Activated CD4-positive, alpha-beta T cell treated with anti-CD3 and anti-CD28 coated beads for 36 hours (primary cell): ENCODE measurements at regions not wholly inside any gene's neighbourhood (a gene's known extent, or its start where the extent isn't known, plus 50 kb on each side); places are given as distances from the start of the nearest gene placed in this dataset.
"Not testable (repeated sequence)": the region's sequence is repeated elsewhere in the genome, so short reads cannot be mapped to it uniquely, and the experiment has no call there.

Experiments used
- ATAC-seq: fragments of 200-7000 bp; cut with Tn5 transposase; one replicate; pipeline ENCODE4 v1.10.0; 2021; ENCODE audit warnings: mild to moderate bottlenecking, moderate library complexity
- CTCF ChIA-PET: fragments of 350-600 bp; sonication (Branson Sonifier 250); formaldehyde crosslinking; loops from one replicate; lab custom pipeline; 2021; ENCODE audit warnings: antibody characterized with exemption; lab: Charles Lee
- POLR2A ChIA-PET: fragments of 350-600 bp; sonication (Branson Sonifier 250); formaldehyde crosslinking; loops from one replicate; lab custom pipeline; 2021; ENCODE audit warnings: antibody characterized with exemption, inconsistent platforms; lab: Charles Lee
- DNase-seq: peaks from one replicate; pipeline ENCODE4 v3.0.0-alpha.2; 2020
- H3K27ac Mint-ChIP-seq: one replicate; pipeline ENCODE4 v1.8.0; 2021; ENCODE audit warnings: mixed read lengths
- H3K27me3 Mint-ChIP-seq: one replicate; pipeline ENCODE4 v1.8.0; 2021; ENCODE audit warnings: mixed read lengths
- H3K36me3 Mint-ChIP-seq: one replicate; pipeline ENCODE4 v1.8.0; 2021; ENCODE audit warnings: low read depth, mixed read lengths
- H3K4me1 Mint-ChIP-seq: one replicate; pipeline ENCODE4 v1.8.0; 2021; ENCODE audit warnings: mixed read lengths
- H3K4me3 Mint-ChIP-seq: one replicate; pipeline ENCODE4 v1.8.0; 2021; ENCODE audit warnings: mild to moderate bottlenecking, moderate library complexity, mixed read lengths
- H3K9me3 Mint-ChIP-seq: one replicate; pipeline ENCODE4 v1.8.0; 2021; ENCODE audit warnings: low read depth, mixed read lengths
- intact Hi-C, 2 experiments: fragments of 100-400 bp; cut with DNase I in 1 of 2; cut with micrococcal nuclease in 1 of 2; formaldehyde crosslinking; loops; one replicate each; pipeline versions ENCODE4 v1.14.2 to v1.15.1; 2022 to 2024; cut with DNase I, micrococcal nuclease

GRCh38 chr10:32189400-32190084 lies 133.3 kb upstream of the KIF5B start:
- H3K27me3 Mint-ChIP-seq: no peaks in the 10 kb centered on the region
- H3K4me3 Mint-ChIP-seq: no peak overlapping the region
- ATAC-seq: no peak
- no peaks in the 10 kb centered on the region for H3K9me3 Mint-ChIP-seq
- ChIA-PET POLR2A (no interaction called here), CTCF (interaction anchor here (1.0 to 2.1 kb wide), 6 partner anchors 9 to 181 kb away, joined by 3 to 9 read pairs (median 4); no protein-coding TSS in a partner anchor)
- DNase-seq: no peak
- intact Hi-C loops: loop anchor here in 1 of 2 experiments (2.0 kb wide), 2 partner anchors 17 to 157 kb away; partner anchors contain the start of gene EPC1
- H3K27ac Mint-ChIP-seq: no peak overlapping the region
- peaks cover 2% of the 10 kb centered on the region for H3K4me1 Mint-ChIP-seq
- no peaks in the 10 kb centered on the region for H3K36me3 Mint-ChIP-seq

- H3K27me3 Mint-ChIP-seq, H3K27ac Mint-ChIP-seq, H3K4me3 Mint-ChIP-seq, POLR2A ChIA-PET, H3K36me3 Mint-ChIP-seq, intact Hi-C loops, DNase-seq, ATAC-seq, H3K4me1 Mint-ChIP-seq, H3K9me3 Mint-ChIP-seq: not testable (repeated sequence)
- CTCF ChIA-PET: interaction anchor here (0.7 kb wide), 1 partner anchor 231 kb away, joined by 3 read pairs; no protein-coding TSS in a partner anchor
Measured at GRCh38 chr10:32188601-32189000, 132.4 kb upstream of the KIF5B start.

- intact Hi-C loops: no loop called here
- Mint-ChIP-seq H3K27me3 (no peaks in the 10 kb centered on the region), H3K27ac (no peak overlapping the region), H3K4me1 (peaks cover 2% of the 10 kb centered on the region), H3K9me3 (no peaks in the 10 kb centered on the region), H3K4me3 (no peak overlapping the region), H3K36me3 (no peaks in the 10 kb centered on the region)
- ChIA-PET CTCF (interaction anchor here (0.6 to 1.5 kb wide), 5 partner anchors 9 to 1130 kb away, joined by 3 to 4 read pairs (median 3); no protein-coding TSS in a partner anchor), POLR2A (no interaction called here)
- DNase-seq (no peak), ATAC-seq (no peak)
Measured at GRCh38 chr10:32187686-32188085, 131.5 kb upstream of the KIF5B start.

- DNase-seq, H3K27ac Mint-ChIP-seq, intact Hi-C loops, H3K4me3 Mint-ChIP-seq, H3K27me3 Mint-ChIP-seq, H3K36me3 Mint-ChIP-seq, H3K9me3 Mint-ChIP-seq, ATAC-seq, H3K4me1 Mint-ChIP-seq: not testable (repeated sequence)
- POLR2A ChIA-PET: interaction anchor here (0.6 kb wide), 1 partner anchor 156 kb away, joined by 3 read pairs; no protein-coding TSS in a partner anchor
- CTCF ChIA-PET: interaction anchor here (0.6 to 0.7 kb wide), 3 partner anchors 8 to 232 kb away, joined by 3 to 4 read pairs (median 3); no protein-coding TSS in a partner anchor
Measured at GRCh38 chr10:32183652-32184051, 127.4 kb upstream of the KIF5B start.

- Mint-ChIP-seq H3K4me3 (no peak overlapping the region), H3K9me3 (no peaks in the 10 kb centered on the region), H3K27ac (no peak overlapping the region), H3K4me1 (no peaks in the 10 kb centered on the region), H3K36me3 (no peaks in the 10 kb centered on the region), H3K27me3 (no peaks in the 10 kb centered on the region)
- intact Hi-C loops: no loop called here
- DNase-seq (no peak), ATAC-seq (no peak)
- POLR2A ChIA-PET: no interaction called here
- CTCF ChIA-PET: no interaction called here
Measured at GRCh38 chr10:32182476-32182875, 126.3 kb upstream of the KIF5B start.

- Mint-ChIP-seq H3K4me1 (no peaks in the 10 kb centered on the region), H3K9me3 (no peaks in the 10 kb centered on the region), H3K4me3 (no peak overlapping the region), H3K27me3 (no peaks in the 10 kb centered on the region), H3K36me3 (no peaks in the 10 kb centered on the region), H3K27ac (no peak overlapping the region)
- ATAC-seq: no peak
- intact Hi-C loops: no loop called here
- CTCF ChIA-PET: interaction anchor here (1.1 kb wide), 1 partner anchor 319 kb away, joined by 3 read pairs; no protein-coding TSS in a partner anchor
- DNase-seq: no peak
- POLR2A ChIA-PET: no interaction called here
Measured at GRCh38 chr10:32180390-32181280, 124.4 kb upstream of the KIF5B start.

- intact Hi-C loops: no loop called here
- no peak overlapping the region for H3K27ac Mint-ChIP-seq
- no peaks in the 10 kb centered on the region for H3K36me3 Mint-ChIP-seq
- no peaks in the 10 kb centered on the region for H3K4me1 Mint-ChIP-seq
- ATAC-seq: no peak
- DNase-seq: no peak
- H3K27me3 Mint-ChIP-seq: no peaks in the 10 kb centered on the region
- CTCF ChIA-PET: interaction anchor here (1.1 kb wide), 1 partner anchor 318 kb away, joined by 3 read pairs; no protein-coding TSS in a partner anchor
- no peaks in the 10 kb centered on the region for H3K9me3 Mint-ChIP-seq
- no peak overlapping the region for H3K4me3 Mint-ChIP-seq
- POLR2A ChIA-PET: no interaction called here
Measured at GRCh38 chr10:32179836-32180235, 123.6 kb upstream of the KIF5B start.

GRCh38 chr10:32177594-32177993 lies 121.4 kb upstream of the KIF5B start:
- CTCF ChIA-PET, H3K36me3 Mint-ChIP-seq, H3K4me1 Mint-ChIP-seq, ATAC-seq, intact Hi-C loops, H3K4me3 Mint-ChIP-seq, H3K27ac Mint-ChIP-seq, H3K9me3 Mint-ChIP-seq, POLR2A ChIA-PET, H3K27me3 Mint-ChIP-seq, DNase-seq: not testable (repeated sequence)

- CTCF ChIA-PET: interaction anchor here (0.6 kb wide), 1 partner anchor 94 kb away, joined by 5 read pairs; no protein-coding TSS in a partner anchor
- Mint-ChIP-seq H3K36me3 (no peaks in the 10 kb centered on the region), H3K9me3 (no peaks in the 10 kb centered on the region), H3K27me3 (no peaks in the 10 kb centered on the region), H3K4me3 (no peak overlapping the region), H3K4me1 (no peaks in the 10 kb centered on the region), H3K27ac (no peak overlapping the region)
- intact Hi-C loops: no loop called here
- DNase-seq (no peak), ATAC-seq (no peak)
- POLR2A ChIA-PET: no interaction called here
Measured at GRCh38 chr10:32175629-32176028, 119.4 kb upstream of the KIF5B start.

- ChIA-PET CTCF (no interaction called here), POLR2A (no interaction called here)
- ATAC-seq (no peak), DNase-seq (no peak)
- Mint-ChIP-seq H3K4me3 (no peak overlapping the region), H3K36me3 (no peaks in the 10 kb centered on the region), H3K9me3 (no peaks in the 10 kb centered on the region), H3K27ac (no peak overlapping the region), H3K4me1 (no peaks in the 10 kb centered on the region), H3K27me3 (peaks cover 3% of the 10 kb centered on the region)
- intact Hi-C loops: no loop called here
Measured at GRCh38 chr10:32174349-32174893, 118.2 kb upstream of the KIF5B start.

GRCh38 chr10:32171204-32171603 lies 115.0 kb upstream of the KIF5B start:
- Mint-ChIP-seq H3K27ac (no peak overlapping the region), H3K9me3 (no peaks in the 10 kb centered on the region), H3K36me3 (no peaks in the 10 kb centered on the region), H3K4me1 (no peaks in the 10 kb centered on the region), H3K4me3 (no peak overlapping the region), H3K27me3 (peaks cover 3% of the 10 kb centered on the region)
- intact Hi-C loops: no loop called here
- CTCF ChIA-PET: interaction anchor here (1.5 kb wide), 1 partner anchor 14 kb away, joined by 4 read pairs; no protein-coding TSS in a partner anchor
- POLR2A ChIA-PET: no interaction called here
- no peak for ATAC-seq
- no peak for DNase-seq
